ENCODE measurements at regions not wholly inside any gene's neighbourhood (a gene's known extent, or its start where the extent isn't known, plus 50 kb on each side); places are given as distances from the start of the nearest gene placed in this dataset.

DNA sequence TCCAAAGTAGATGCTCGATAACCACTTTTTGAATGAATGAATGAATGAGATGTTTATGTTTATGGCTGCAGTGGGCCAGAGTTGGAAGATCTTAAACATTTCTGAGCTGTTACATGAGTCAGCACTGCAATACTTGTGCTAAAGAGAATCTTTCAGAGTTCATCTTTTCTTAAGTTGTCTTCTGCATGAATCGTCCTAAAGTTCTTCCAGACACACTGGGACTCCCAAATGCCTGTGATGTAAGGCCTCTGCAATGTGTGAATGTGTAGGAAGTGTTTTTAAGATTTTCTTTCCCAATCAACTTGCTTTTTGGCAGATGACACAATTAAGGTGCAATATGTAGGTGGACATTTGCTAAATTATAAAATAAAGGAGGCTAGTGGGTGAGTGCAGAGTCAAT lies 50.3 kb upstream of the TRIM9 start:
- no peak for DNase-seq

DNA sequence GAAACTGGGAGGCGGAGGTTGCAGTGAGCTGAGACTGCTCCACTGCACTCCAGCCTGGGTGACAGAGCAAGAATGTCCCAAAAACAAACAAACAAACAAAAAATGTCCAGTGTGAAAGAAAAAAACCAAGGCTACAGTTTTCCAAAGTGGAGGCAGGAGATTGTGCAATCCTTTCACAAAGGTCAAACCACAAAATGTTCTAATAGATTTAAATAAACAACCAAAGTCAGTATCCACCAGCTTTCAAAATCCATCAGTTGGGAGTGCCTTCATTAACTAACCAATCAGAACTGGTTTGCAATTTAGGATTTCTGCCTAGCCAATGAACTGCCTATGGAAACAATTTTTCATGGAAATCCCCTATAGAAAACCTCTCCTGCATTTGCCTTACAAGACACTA lies 52.3 kb upstream of the TRIM9 start:
- no peak for DNase-seq

DNA sequence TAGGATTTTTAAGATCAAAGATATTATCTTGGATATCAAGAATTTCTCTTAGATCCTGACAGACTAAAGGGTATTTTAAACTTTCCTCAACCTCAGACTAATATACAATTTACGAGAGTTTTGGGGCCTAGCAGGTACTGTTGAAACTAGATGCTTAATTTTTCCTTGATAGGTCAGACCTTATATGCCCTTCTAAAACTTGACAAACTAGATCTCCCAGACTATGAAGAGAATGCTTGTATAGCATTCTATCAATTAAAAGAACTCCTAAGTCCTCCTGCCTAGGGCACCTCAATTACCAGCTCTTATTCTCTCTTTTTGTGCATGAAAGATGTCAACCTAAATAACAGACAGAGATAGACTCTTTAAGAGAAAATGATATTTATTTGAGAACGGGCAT lies 60.4 kb upstream of the TRIM9 start:
- no peak for DNase-seq

DNA sequence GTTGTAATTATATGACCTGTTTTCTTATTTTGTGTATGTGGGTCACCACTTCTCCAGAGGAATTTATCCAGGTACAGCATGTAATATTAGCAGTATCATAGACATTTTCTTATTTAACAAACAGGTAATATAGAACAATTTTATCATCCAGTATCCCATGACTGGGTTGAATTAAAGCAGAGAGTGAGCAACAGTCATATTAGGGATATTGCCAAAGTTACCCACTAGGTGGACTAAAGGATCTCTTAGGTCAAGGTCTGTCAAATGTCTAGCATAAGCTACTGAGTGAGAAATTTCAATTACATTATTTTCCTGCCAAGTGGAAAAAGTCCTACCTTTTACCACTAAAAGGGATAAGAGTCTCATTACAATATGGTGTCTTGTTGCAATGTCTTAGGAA lies 62.1 kb upstream of the TRIM9 start:
- peak; percentile 58 for DNase-seq

DNA sequence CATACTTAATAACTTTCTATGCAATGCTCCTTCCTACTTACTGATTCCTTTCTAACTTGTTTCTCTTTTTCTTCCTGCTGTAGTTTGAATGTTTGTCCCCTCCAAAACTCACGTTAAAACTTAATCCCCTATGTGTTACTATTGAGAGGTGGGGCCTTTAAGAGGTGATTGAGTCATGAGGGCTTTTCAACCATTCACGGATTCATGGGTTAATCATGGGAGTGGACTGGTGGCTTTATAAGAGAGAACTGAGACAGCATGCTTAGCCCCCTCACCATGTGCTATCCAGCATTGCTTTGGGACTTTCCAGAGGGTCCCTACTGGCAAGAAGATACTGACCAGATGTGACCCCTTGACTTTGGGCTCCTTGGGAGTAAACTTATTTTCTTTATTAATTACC lies 66.0 kb upstream of the TRIM9 start:
- DNase-seq = no peak

DNA sequence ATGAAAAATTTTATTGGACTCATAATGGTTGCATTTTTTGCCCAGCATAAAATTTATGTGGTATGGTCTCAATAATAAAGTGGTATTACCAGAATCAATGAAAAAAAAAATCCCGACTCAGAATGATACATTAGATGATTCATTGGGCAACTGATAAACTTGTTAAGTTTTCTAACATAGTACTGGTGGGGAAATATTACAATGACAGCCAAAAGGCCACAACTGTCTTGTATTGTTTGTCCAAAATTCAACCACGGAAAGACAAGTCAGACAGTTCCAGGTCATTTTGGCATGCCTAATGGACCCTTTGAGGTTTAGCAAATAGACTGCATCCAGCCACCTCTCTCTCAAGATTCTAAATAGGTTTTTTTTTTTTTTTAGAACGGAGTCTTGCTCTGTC lies 70.5 kb upstream of the TRIM9 start:
- no peak for DNase-seq

DNA sequence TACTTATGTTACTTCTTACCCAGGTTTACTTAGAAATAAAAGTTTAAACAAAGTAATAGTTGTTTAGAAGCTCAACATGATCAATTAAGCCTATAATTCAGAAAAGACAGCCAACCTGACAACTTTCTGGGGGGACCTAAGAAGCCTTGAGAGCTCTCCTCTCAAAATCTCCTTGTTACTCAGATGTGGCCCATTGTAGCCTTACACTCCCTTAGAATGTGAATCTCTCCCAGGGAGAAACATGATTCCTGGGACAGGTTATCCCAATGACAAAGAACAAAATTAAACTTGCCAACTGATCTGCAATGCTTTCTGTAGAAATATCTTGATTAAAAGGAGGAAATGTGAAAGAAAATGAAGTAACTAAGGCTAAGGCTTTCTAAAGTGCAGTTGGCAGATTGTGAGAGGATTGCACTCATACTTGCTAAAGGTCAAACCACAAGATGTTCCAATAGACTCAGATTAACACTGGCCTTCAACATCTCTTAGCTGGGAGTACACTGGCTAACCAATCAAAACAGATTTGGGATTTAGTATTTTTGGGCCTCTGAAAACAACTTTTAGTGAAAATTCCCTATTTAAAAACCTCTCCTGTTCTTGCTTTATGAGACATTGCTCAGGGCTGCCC lies 72.3 kb upstream of the TMX1 start:
- DNase-seq = no peak

DNA sequence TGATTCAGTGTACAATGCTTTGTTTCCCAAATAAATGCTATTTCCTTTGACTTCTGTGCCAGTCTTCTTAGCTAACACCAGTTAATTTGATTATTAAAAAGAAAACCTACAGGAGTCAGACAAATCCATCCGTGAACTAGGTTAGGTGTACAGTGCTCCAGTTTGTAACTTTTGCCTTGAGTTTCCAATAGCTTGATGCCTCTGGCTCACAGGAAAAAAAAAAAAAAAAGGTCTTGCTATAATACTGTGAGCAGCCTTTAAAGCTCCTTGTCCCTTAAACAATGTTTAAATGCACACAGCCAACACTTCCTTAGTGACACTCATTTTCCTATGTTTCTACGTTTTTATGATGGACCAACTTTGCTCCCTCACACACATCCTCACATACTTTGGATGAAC lies 71.8 kb upstream of the TMX1 start:
- no peak for DNase-seq

DNA sequence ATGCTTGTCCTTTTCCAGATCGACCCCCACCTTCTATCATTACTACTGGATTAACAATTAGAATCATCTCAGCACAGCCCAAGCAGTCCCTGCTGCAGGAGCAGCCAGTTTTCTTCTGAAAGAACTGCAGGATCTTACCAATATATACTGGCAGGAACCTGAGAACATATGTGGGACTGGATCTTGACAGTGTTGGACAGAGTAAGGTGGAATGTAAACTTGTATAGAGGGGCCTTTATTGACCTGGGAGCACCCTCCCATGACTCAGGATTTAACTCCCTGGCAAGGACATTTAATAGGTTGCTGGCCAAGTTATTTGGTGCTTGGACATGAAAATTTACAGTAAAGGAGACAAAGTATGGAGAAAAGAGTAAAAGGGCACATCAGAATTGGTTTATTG lies 66.2 kb upstream of the TMX1 start:
- no peak for DNase-seq

DNA sequence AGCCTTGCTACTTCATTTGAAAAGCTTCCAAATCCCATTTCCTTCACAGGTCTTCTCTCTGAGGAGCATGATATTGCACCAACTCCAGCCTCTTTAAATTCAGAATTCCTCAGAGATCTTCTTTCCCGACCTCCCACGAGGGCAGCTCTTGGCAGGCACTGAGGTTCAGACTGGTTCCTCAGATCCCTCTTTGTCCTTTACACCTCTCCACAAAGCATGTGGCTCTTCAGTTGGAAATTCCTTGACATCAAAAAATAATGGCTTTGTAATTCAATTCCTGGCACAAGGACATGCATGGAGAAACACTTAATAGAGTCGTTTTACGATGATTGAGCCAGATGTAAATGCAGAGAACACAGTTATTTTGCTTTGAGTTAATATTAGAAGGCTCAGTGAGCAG lies 63.2 kb upstream of the TMX1 start:
- DNase-seq = no peak

DNA sequence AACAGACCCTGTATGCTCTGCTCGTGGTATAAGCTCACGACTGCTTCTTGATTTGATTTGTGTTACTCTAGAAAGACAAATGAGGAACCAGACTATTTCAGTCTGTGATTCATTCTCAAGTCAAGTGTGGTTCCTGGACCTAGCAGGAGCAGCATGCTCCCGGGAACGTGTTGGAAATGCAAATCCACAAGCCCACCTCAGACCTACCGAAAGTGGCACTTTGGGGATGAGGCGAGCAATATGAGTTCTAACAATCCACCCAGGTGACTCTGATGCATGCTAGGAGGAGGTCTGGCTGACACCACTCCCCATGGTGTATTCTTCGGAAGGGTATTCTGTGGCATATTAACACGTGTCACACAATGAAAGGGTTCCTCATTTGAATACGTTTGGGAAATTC lies 59.5 kb upstream of the TMX1 start:
- no peak for DNase-seq

DNA sequence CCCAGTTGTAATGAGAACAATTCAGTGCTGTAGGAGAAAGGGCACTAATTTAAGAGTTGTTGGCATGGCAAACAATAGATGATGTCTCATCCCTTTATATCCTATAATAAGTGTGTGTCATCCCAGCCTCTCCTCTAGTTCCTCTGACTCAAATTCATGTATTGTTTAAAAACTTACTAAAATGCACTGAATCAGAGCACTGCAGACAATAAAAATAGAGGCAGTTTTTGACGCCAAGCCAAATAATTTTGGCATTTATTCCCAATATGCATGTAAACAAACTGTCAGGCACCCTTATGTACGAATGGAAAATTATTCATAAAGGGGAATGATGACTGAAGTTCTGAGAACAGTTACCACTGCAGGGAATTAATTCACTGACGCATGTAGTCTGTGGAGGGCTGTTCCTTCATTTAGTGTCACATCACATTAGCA lies 57.9 kb upstream of the TMX1 start:
- no peak for DNase-seq

DNA sequence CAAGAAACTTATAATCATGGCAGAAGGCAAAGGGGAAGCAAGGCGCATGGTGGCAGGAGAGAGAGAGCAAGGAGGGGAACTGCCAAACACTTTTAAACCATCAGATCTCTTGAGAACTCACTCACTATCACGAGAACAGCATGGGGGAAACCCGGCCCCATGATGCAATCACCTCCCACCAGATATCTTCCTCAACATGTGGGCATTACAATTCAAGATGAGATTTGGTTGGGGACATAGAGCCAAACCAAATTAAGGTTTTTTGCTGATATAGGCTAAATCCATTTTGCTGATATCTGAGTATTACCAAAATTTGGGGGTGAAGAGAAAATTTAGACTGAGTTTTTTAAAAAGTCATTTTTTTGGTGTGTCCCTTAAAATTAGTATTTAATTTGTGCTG lies 54.9 kb upstream of the TMX1 start:
- DNase-seq = no peak

DNA sequence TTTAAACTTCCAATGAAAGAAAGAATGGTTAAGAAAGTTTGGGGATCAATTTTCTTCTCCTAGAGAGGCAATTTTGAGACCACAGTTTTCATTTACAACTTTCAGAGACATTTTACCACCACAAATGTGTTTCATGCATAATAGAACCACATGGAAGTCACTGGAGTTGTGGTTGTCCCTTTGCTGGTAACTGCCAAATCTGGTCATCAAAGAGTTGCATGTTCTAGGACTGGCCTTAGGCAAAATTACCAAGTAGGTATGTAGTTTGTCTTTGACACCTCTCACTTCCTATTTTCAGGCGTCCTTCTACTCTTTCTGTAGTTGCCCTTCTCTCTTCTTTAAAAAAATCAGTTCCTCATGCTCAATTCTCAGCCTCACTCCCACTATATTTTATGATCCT lies 54.3 kb upstream of the TMX1 start:
- DNase-seq = no peak

DNA sequence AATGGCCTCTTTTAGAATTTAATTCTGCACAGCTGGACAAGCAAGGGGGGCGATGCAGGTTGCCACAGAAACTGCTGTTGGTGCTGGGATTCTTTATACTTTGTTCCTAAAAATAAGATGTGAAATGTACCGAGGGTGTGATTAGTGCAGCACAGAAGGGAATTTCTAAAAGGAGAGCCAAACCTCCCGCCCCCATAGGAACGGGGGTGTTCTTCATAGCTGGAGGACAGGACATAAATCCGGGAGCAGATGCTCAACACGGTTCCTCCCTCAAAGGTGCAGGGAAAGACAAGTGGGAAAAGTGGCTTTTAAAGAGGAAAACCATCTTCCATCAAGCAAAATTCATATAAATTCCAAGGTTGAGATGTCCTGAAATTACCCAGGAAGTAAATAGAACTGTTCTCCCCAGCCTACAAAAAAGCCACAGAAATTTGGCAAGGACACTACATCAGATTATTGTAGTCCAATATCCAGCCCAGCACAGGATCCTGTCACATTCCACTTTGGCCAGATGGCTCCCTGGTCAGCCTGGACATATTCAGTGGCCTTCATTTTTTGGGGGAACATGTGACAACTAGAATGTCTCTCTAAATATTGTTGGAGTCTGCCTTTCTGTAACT lies 51.4 kb upstream of the TMX1 start:
- DNase-seq = no peak

DNA sequence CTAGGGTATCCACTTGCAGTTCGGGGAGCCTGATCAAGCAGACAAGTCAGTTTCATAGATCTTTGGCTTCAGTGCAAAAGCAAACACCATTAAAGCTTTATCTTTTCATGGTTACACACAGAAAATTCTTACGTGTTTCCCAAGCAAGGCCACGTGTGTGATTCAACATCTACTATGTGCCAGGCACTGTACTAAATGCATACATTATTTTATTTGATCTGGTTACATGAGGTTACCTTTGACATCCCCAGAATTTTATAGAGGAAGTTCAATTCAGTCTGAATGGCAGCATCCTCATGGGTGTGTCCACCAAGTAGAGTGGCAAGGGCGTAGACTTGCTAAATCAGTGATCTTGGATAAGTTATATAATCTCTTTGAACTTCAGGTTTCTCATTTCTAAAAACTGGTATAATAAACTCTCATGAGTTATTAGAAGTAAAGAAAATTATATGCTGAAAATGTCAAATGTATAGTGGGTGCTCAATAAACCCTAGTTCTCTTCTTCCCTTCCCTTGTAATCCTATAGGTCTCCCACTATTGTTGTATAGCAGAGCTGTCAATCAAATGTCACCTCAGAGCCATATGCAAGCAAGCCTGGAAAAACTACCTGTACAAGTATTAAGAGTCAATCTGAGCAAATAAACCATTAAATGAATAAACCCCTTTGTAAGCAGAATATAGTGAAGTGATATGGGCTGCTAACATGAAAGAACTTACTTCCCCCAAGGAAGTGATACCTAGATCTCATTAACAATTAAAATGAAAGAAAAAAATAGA lies 50.3 kb upstream of the TMX1 start:
- no peak for DNase-seq

Data from NCI-H524 treated with DMSO at 0.1 percent for 48 hours (cell line).